Heart left ventricle (tissue), 16 donors: ENCODE measurements at regions not wholly inside any gene's neighbourhood (a gene's known extent, or its start where the extent isn't known, plus 50 kb on each side); places are given as distances from the start of the nearest gene placed in this dataset.

Experiments
- ATAC-seq, 4 donors: fragments of 200-7000 bp; cut with Tn5 transposase; one replicate each; pipeline ENCODE4 v1.9.1; 2020 to 2022; ENCODE audit warnings: moderate library complexity in 4 of 4, mild to moderate bottlenecking in 3 of 4, moderate number of reproducible peaks in 1 of 4
- DNase-seq, 5 donors: peaks; one replicate each; pipeline ENCODE4 v3.0.0-alpha.2; 2020
- H3K27ac ChIP-seq, 12 donors: fragments of 200-600 bp; sonication (generic) in 4 of 12; one replicate each; pipeline versions ENCODE4 v1.5.0 to v1.8.0; 2016 to 2022; ENCODE audit warnings: mild to moderate bottlenecking in 2 of 12
- H3K27me3 ChIP-seq, 9 donors: fragments of 200-600 bp; sonication (generic) in 2 of 9; one replicate each; pipeline versions ENCODE4 v1.5.1 to v1.8.0; 2016 to 2022; ENCODE audit warnings: mild to moderate bottlenecking in 3 of 9
- H3K36me3 ChIP-seq, 9 donors: fragments of 200-600 bp; sonication (generic) in 2 of 9; one replicate each; pipeline versions ENCODE4 v1.5.0 to v1.8.0; 2018 to 2022; ENCODE audit warnings: mild to moderate bottlenecking in 2 of 9
- H3K4me1 ChIP-seq, 12 donors: fragments of 200-600 bp; sonication (generic) in 4 of 12; one replicate each; pipeline versions ENCODE4 v1.5.0 to v1.8.0; 2016 to 2022; ENCODE audit warnings: mild to moderate bottlenecking in 3 of 12
- H3K4me3 ChIP-seq, 12 donors: fragments of 200-600 bp; sonication (generic) in 4 of 12; one replicate each; pipeline versions ENCODE4 v1.5.0 to v1.8.0; 2017 to 2022; ENCODE audit warnings: mild to moderate bottlenecking in 9 of 12, moderate library complexity in 4 of 12
- H3K9me3 ChIP-seq, 12 donors: fragments of 200-600 bp; sonication (generic) in 4 of 12; one replicate each; pipeline versions ENCODE4 v1.5.0 to v1.8.0; 2016 to 2022; ENCODE audit warnings: mild to moderate bottlenecking in 1 of 12
- CTCF ChIP-seq, 12 donors: fragments of 200-600 bp; sonication (generic) in 4 of 12; IDR thresholded peaks; one replicate each; pipeline versions ENCODE4 v1.5.0 to v1.8.0; 2018 to 2022; ENCODE audit warnings: antibody characterized with exemption in 12 of 12, mild to moderate bottlenecking in 5 of 12
- POLR2A ChIP-seq, 2 donors: fragments of 450-650 bp; IDR thresholded peaks; one replicate each; pipeline ENCODE4 v1.6.1; 2017; ENCODE audit warnings: antibody characterized with exemption in 2 of 2, mild to moderate bottlenecking in 2 of 2, moderate library complexity in 2 of 2
- WGBS, 4 donors: extraction: QIAGEN DNeasy Blood & Tissue Kit in 2 of 4; methylation state at CpG; one replicate each; pipeline versions ENCODE4 v1.1.5 to v1.1.7; 2013 to 2018; 5-methylcytosine and 5-hydroxymethylcytosine counted together
- intact Hi-C, 10 donors: fragments of 100-400 bp; cut with DNase I; formaldehyde crosslinking; loops; one replicate each; pipeline versions ENCODE4 v1.11.1 to v1.14.2; 2022
- donor health status: ischemic (EF 13 %, LVEDD 7.1; RV severe dilation, severe dysfunction).
- donor health status: healthy with polysubstance abuse.
- donor health status: DM: no; HTN: yes; CAD: no.
- donor health status: DM: no; HTN: no; CAD: no.
- donor health status: ischemic (EF 25% LVEDD 6.9; RV normal size, moderate dysfunction).
- donor health status: ischemic (EF 25% LVEDD 5.7; RV mildly dilated, moderate dysfunction).
- donor health status: healthy.
- donor health status: DM: yes; HTN: yes; CAD: no.
- donor health status: ischemic (EF 35%, LVEDD 5.7; RV mildly dilated, moderate dysfunction).
- donor health status: nonischemic (EF 11% LVEDD 7.7; RV severe dilation, severe dysfunction).
- donor health status: DM: yes; HTN: yes; CAD: no.
- donor health status: PGD.
- donor health status: ischemic (EF 29% LVEDD 5.4; RV normal size, mild dysfunction).
- donor health status: nonischemic (EF 23%, LVEDD 6.1; RV moderate dilation, normal function).

GRCh38 chr16:59740858-59741257, 1006.7 kb upstream of the GOT2 start:
- ATAC-seq = no peak

GRCh38 chr16:59737274-59737673, 1003.2 kb upstream of the GOT2 start:
- TF ChIP-seq CTCF (IDR thresholded peaks at IDR 0.05) (no peak), POLR2A (IDR thresholded peaks at IDR 0.05) (no peak)
- intact Hi-C loops = no loop called here
- H3K36me3 ChIP-seq = no peaks in the 10 kb centered on the region
- H3K4me3 ChIP-seq = no peak overlapping the region
- no peaks in the 10 kb centered on the region for H3K4me1 ChIP-seq
- H3K9me3 ChIP-seq = peaks cover 0 to 4% (median 0%) of the 10 kb centered on the region in 12 donors
- WGBS, 4 donors = 55 to 77% (median 62%) methylated on average over 1 of the region's 1 CpG
- DNase-seq (no peak), ATAC-seq (no peak)
- H3K27me3 ChIP-seq = no peaks in the 10 kb centered on the region
- H3K27ac ChIP-seq = no peak overlapping the region

More at GRCh38 chr16:59740858-59741257, 1006.7 kb upstream of the GOT2 start:
- DNase-seq = no peak
- no peaks in the 10 kb centered on the region for H3K27me3 ChIP-seq
- intact Hi-C loops = no loop called here
- H3K9me3 ChIP-seq = peaks cover 0 to 4% (median 0%) of the 10 kb centered on the region in 12 donors
- no peaks in the 10 kb centered on the region for H3K4me1 ChIP-seq
- TF ChIP-seq POLR2A (IDR thresholded peaks at IDR 0.05) = no peak
- no peak for TF ChIP-seq CTCF (IDR thresholded peaks at IDR 0.05)
- H3K27ac ChIP-seq = no peak overlapping the region
- H3K36me3 ChIP-seq = no peaks in the 10 kb centered on the region
- no peak overlapping the region for H3K4me3 ChIP-seq

- no peak overlapping the region for H3K27ac ChIP-seq
- H3K4me1 ChIP-seq = no peaks in the 10 kb centered on the region
- no peak for ATAC-seq
Observed at GRCh38 chr16:59733321-59733720, 999.2 kb upstream of the GOT2 start.

GRCh38 chr16:59729613-59730012, 995.5 kb upstream of the GOT2 start:
- DNase-seq = no peak
- intact Hi-C loops = no loop called here
- ATAC-seq = no peak
- 88 to 100% (median 93%) methylated on average over 2 to 3 of the region's 3 CpGs for WGBS, 4 donors
- Histone ChIP-seq H3K27me3 (no peaks in the 10 kb centered on the region), H3K9me3 (peaks cover 0 to 4% (median 0%) of the 10 kb centered on the region in 12 donors), H3K4me3 (no peak overlapping the region), H3K36me3 (no peaks in the 10 kb centered on the region), H3K4me1 (no peaks in the 10 kb centered on the region), H3K27ac (no peak overlapping the region)
- TF ChIP-seq POLR2A (IDR thresholded peaks at IDR 0.05) (no peak), CTCF (IDR thresholded peaks at IDR 0.05) (no peak)

More at GRCh38 chr16:59733321-59733720, 999.2 kb upstream of the GOT2 start:
- H3K27me3 ChIP-seq = no peaks in the 10 kb centered on the region
- H3K4me3 ChIP-seq = no peak overlapping the region
- DNase-seq = no peak
- no peak for TF ChIP-seq CTCF (IDR thresholded peaks at IDR 0.05)
- TF ChIP-seq POLR2A (IDR thresholded peaks at IDR 0.05) = no peak
- H3K36me3 ChIP-seq = no peaks in the 10 kb centered on the region
- peaks cover 0 to 4% (median 0%) of the 10 kb centered on the region in 12 donors for H3K9me3 ChIP-seq
- intact Hi-C loops = no loop called here
